SK-N-SH treated with all-trans-retinoic acid at 6 μM for 48 hours (cell line): ENCODE measurements at regions not wholly inside any gene's neighbourhood (a gene's known extent, or its start where the extent isn't known, plus 50 kb on each side); places are given as distances from the start of the nearest gene placed in this dataset.

Source experiments
- ATAC-seq: fragments of 200-7000 bp; cut with Tn5 transposase; 3 replicates; pipeline ENCODE4 v1.9.1; 2020; ENCODE audit warnings: mild to moderate bottlenecking, moderate library complexity
- ARNTL ChIP-seq: fragments of 450-650 bp; formaldehyde crosslinking; IDR thresholded peaks from 2 replicates; pipeline ENCODE4 v1.5.0; 2020; ENCODE audit warnings: low read depth, mild to moderate bottlenecking, moderate library complexity, borderline replicate concordance
- BACH2 ChIP-seq: fragments of 250-450 bp; sonication (Bioruptor Pico); IDR thresholded peaks from 2 replicates; pipeline ENCODE4 v1.9.0; 2021; ENCODE audit warnings: mild to moderate bottlenecking, borderline replicate concordance
- CSDC2 ChIP-seq: fragments of 250-450 bp; sonication (Bioruptor Pico); IDR thresholded peaks from 2 replicates; pipeline ENCODE4 v1.5.0; 2020; ENCODE audit warnings: mild to moderate bottlenecking, moderate library complexity
- CSRNP3 ChIP-seq: fragments of 250-450 bp; sonication (Bioruptor Pico); IDR thresholded peaks from 2 replicates; pipeline ENCODE4 v1.5.1; 2021; ENCODE audit warnings: mild to moderate bottlenecking, moderate library complexity
- ESRRG ChIP-seq: fragments of 250-450 bp; sonication (Bioruptor Pico); IDR thresholded peaks from 2 replicates; pipeline ENCODE4 v1.6.1; 2021; ENCODE audit warnings: mild to moderate bottlenecking
- GLIS3 ChIP-seq: fragments of 250-450 bp; sonication (Bioruptor Pico); IDR thresholded peaks from 2 replicates; pipeline ENCODE4 v1.5.0; 2020; ENCODE audit warnings: mild to moderate bottlenecking, moderate library complexity
- ISL1 ChIP-seq: fragments of 250-450 bp; sonication (Bioruptor Pico); IDR thresholded peaks from 2 replicates; pipeline ENCODE4 v2.1.2; 2022; ENCODE audit warnings: mild to moderate bottlenecking, moderate library complexity
- OSR1 ChIP-seq: fragments of 250-450 bp; sonication (Bioruptor Pico); IDR thresholded peaks from 2 replicates; pipeline ENCODE4 v1.8.0; 2022; ENCODE audit warnings: moderate library complexity, mild to moderate bottlenecking, inconsistent platforms
- PATZ1 ChIP-seq: fragments of 250-450 bp; sonication (Bioruptor Pico); IDR thresholded peaks from 2 replicates; pipeline ENCODE4 v1.8.0; 2020; ENCODE audit warnings: mild to moderate bottlenecking, moderate library complexity, borderline replicate concordance
- POU6F1 ChIP-seq: fragments of 250-450 bp; sonication (Bioruptor Pico); IDR thresholded peaks from 2 replicates; pipeline ENCODE4 v1.8.0; 2021; ENCODE audit warnings: low read depth, mild to moderate bottlenecking, moderate library complexity, borderline replicate concordance
- PPARA ChIP-seq: fragments of 250-450 bp; sonication (Bioruptor Pico); IDR thresholded peaks from 2 replicates; pipeline ENCODE4 v1.5.0; 2020; ENCODE audit warnings: mild to moderate bottlenecking, borderline replicate concordance
- RARB ChIP-seq: fragments of 250-450 bp; sonication (Bioruptor Pico); IDR thresholded peaks from 2 replicates; pipeline ENCODE4 v1.8.0; 2021; ENCODE audit warnings: mild to moderate bottlenecking, moderate library complexity
- SNAI2 ChIP-seq: fragments of 250-450 bp; sonication (Bioruptor Pico); IDR thresholded peaks from 2 replicates; pipeline ENCODE4 v1.5.0; 2020; ENCODE audit warnings: mild to moderate bottlenecking, moderate library complexity
- TCF4 ChIP-seq: fragments of 250-450 bp; sonication (Bioruptor Pico); IDR thresholded peaks from 2 replicates; pipeline ENCODE4 v1.8.0; 2021; ENCODE audit warnings: mild to moderate bottlenecking, moderate library complexity, borderline replicate concordance
- TOX ChIP-seq: fragments of 250-450 bp; sonication (Bioruptor Pico); IDR thresholded peaks from 2 replicates; pipeline ENCODE4 v1.8.0; 2021; ENCODE audit warnings: mild to moderate bottlenecking, moderate library complexity, borderline replicate concordance
- TSHZ2 ChIP-seq: fragments of 250-450 bp; sonication (Bioruptor Pico); IDR thresholded peaks from 2 replicates; pipeline ENCODE4 v1.5.0; 2020; ENCODE audit warnings: mild to moderate bottlenecking, moderate library complexity
- ZC3H10 ChIP-seq: fragments of 250-450 bp; sonication (Bioruptor Pico); IDR thresholded peaks from 2 replicates; pipeline ENCODE4 v1.5.1; 2021; ENCODE audit warnings: mild to moderate bottlenecking, moderate library complexity
- ZFP3 ChIP-seq: fragments of 250-450 bp; sonication (Bioruptor Pico); IDR thresholded peaks from 2 replicates; pipeline ENCODE4 v1.5.0; 2020; ENCODE audit warnings: mild to moderate bottlenecking, moderate library complexity
- ZFP30 ChIP-seq: fragments of 450-650 bp; formaldehyde crosslinking; IDR thresholded peaks from 2 replicates; pipeline ENCODE4 v1.5.0; 2022; ENCODE audit warnings: mild to moderate bottlenecking, moderate library complexity
- ZNF565 ChIP-seq: fragments of 450-650 bp; formaldehyde crosslinking; conservative IDR thresholded peaks from 2 replicates; pipeline ENCODE4 v1.5.0; 2020; ENCODE audit warnings: low read depth, mild to moderate bottlenecking, moderate library complexity
- ZNF70 ChIP-seq: fragments of 450-650 bp; formaldehyde crosslinking; IDR thresholded peaks from 2 replicates; pipeline ENCODE4 v1.5.0; 2020; ENCODE audit warnings: mild to moderate bottlenecking, moderate library complexity
- ZNF8 ChIP-seq: fragments of 450-650 bp; formaldehyde crosslinking; IDR thresholded peaks from 2 replicates; pipeline ENCODE4 v1.5.0; 2020; ENCODE audit warnings: mild to moderate bottlenecking, moderate library complexity

DNA sequence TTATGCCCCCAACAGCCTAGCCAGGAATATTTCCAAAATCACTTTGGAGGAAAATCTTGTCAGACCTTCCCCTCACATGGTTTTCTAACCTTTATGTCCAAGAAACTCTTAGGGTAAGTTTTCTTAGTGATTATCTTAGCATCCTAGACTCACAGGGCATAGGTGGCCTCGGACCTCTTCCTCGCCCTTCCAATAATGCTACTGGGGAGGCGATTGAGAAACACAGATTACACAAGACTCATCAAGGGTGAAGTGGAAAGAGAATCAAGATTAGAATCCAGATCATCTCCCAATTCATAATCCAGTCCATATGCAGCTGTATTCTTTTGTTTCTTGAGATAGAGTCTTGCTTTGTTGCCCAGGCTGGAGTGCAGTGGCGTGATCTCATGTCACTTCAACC lies 358.4 kb upstream of the CDH5 start:
- TF ChIP-seq CSRNP3 (CRISPR knock-in tag) (no peak), TCF4 (CRISPR knock-in tag) (no peak), TOX (no peak), ISL1 (CRISPR knock-in tag) (no peak), GLIS3 (no peak), SNAI2 (CRISPR knock-in tag) (no peak), RARB (CRISPR knock-in tag) (no peak), BACH2 (CRISPR knock-in tag) (no peak), ESRRG (CRISPR knock-in tag) (no peak), ZNF565 (CRISPR knock-in tag) (no peak), ZNF8 (no peak), PATZ1 (CRISPR knock-in tag) (no peak), TSHZ2 (no peak), CSDC2 (CRISPR knock-in tag) (no peak), OSR1 (CRISPR knock-in tag) (no peak), ARNTL (CRISPR knock-in tag) (no peak)
- TF ChIP-seq, all 23 proteins: peak for 0
- ATAC-seq: no peak

GRCh38 chr16:66007717-66008116 lies 358.8 kb upstream of the CDH5 start:
- TF ChIP-seq SNAI2 (CRISPR knock-in tag) (no peak), ISL1 (CRISPR knock-in tag) (0 out of 2 replicates have a peak, but pooled peaks have one; percentile 8)
- TF ChIP-seq, all 23 proteins: peak for 1
- peak; percentile 82 for ATAC-seq

GRCh38 chr16:66006485-66006884 lies 360.0 kb upstream of the CDH5 start:
- TF ChIP-seq ZFP3 (CRISPR knock-in tag): no peak
- TF ChIP-seq ZFP30 (CRISPR knock-in tag): no peak
- TF ChIP-seq POU6F1: no peak
- TF ChIP-seq CSRNP3 (CRISPR knock-in tag): no peak
- TF ChIP-seq PATZ1 (CRISPR knock-in tag): no peak
- no peak for TF ChIP-seq ESRRG (CRISPR knock-in tag)
- TF ChIP-seq SNAI2 (CRISPR knock-in tag): no peak
- TF ChIP-seq OSR1 (CRISPR knock-in tag): no peak
- no peak for TF ChIP-seq GLIS3
- TF ChIP-seq CSDC2 (CRISPR knock-in tag): no peak
- no peak for TF ChIP-seq ZNF70 (CRISPR knock-in tag)
- TF ChIP-seq TCF4 (CRISPR knock-in tag): no peak
- TF ChIP-seq ARNTL (CRISPR knock-in tag): no peak
- no peak for TF ChIP-seq ISL1 (CRISPR knock-in tag)
- no peak for TF ChIP-seq ZC3H10 (CRISPR knock-in tag)
- no peak for TF ChIP-seq PPARA
- no peak for TF ChIP-seq TOX
- no peak for TF ChIP-seq ZNF8
- TF ChIP-seq BACH2 (CRISPR knock-in tag): no peak
- no peak for TF ChIP-seq TSHZ2
- TF ChIP-seq, all 23 proteins: peak for 0
- no peak for ATAC-seq
